BLaER1 treated with 17β-estradiol and CSF1 and Interleukin-3, amounts not matched to agents 10 nM and 100 nM (cell line): ENCODE measurements at regions not wholly inside any gene's neighbourhood (a gene's known extent, or its start where the extent isn't known, plus 50 kb on each side); places are given as distances from the start of the nearest gene placed in this dataset.

Experiments
- H3K27ac ChIP-seq, 11 experiments: shearing (Covaris generic); formaldehyde crosslinking; 2 replicates each; pipeline ENCODE4 v1.8.1; 2022
- H3K27me3 ChIP-seq, 11 experiments: shearing (Covaris generic); formaldehyde crosslinking; 2 replicates each; pipeline ENCODE4 v1.8.1; 2022
- H3K36me3 ChIP-seq, 11 experiments: shearing (Covaris generic); formaldehyde crosslinking; 2 replicates each; pipeline ENCODE4 v1.8.1; 2022
- H3K4me1 ChIP-seq, 10 experiments: shearing (Covaris generic); formaldehyde crosslinking; 2 replicates each; pipeline ENCODE4 v1.8.1; 2022
- H3K4me2 ChIP-seq, 11 experiments: shearing (Covaris generic); formaldehyde crosslinking; 2 replicates each; pipeline ENCODE4 v1.8.1; 2022
- H3K4me3 ChIP-seq, 10 experiments: shearing (Covaris generic); formaldehyde crosslinking; 2 replicates each; pipeline ENCODE4 v1.8.1; 2022
- H3K9ac ChIP-seq, 11 experiments: shearing (Covaris generic); formaldehyde crosslinking; 2 replicates each; pipeline ENCODE4 v1.8.1; 2022
- H3K9me3 ChIP-seq, 11 experiments: shearing (Covaris generic); formaldehyde crosslinking; replicated peaks in 1 of 11; 2 replicates each; pipeline ENCODE4 v1.8.1; 2022
- H4K20me1 ChIP-seq, 11 experiments: shearing (Covaris generic); formaldehyde crosslinking; 2 replicates each; pipeline ENCODE4 v1.8.1; 2022
- Cebpa-rat ChIP-seq, 11 experiments: shearing (Covaris generic); IDR thresholded peaks; 2 replicates each; pipeline ENCODE4 v1.8.1; 2022

GRCh38 chr13:72448082-72448481, 279.3 kb downstream of the MZT1 start:
- Histone ChIP-seq H4K20me1 (no peaks in the 10 kb centered on the region), H3K36me3 (no peaks in the 10 kb centered on the region; a peak in 1 of 22 replicates), H3K27me3 (no peaks in the 10 kb centered on the region), H3K27ac (no peak overlapping the region), H3K9me3 (peaks cover 12 to 25% (median 15%) of the 10 kb centered on the region in 11 experiments), H3K4me2 (no peak overlapping the region), H3K9ac (no peak overlapping the region), H3K4me3 (no peak overlapping the region), H3K4me1 (no peaks in the 10 kb centered on the region)
- no peak for TF ChIP-seq Cebpa-rat (IDR thresholded peaks at IDR 0.05)

GRCh38 chr13:72444999-72445398, 282.4 kb downstream of the MZT1 start:
- Histone ChIP-seq H3K27ac (no peak overlapping the region), H3K4me3 (no peak overlapping the region), H3K36me3 (no peaks in the 10 kb centered on the region; a peak in 1 of 22 replicates), H4K20me1 (no peaks in the 10 kb centered on the region), H3K9ac (no peak overlapping the region), H3K27me3 (no peaks in the 10 kb centered on the region), H3K4me1 (no peaks in the 10 kb centered on the region), H3K4me2 (no peak overlapping the region), H3K9me3 (peaks cover 12 to 25% (median 15%) of the 10 kb centered on the region in 11 experiments)
- TF ChIP-seq Cebpa-rat (IDR thresholded peaks at IDR 0.05): no peak

- no peaks in the 10 kb centered on the region for H3K9me3 ChIP-seq
- H4K20me1 ChIP-seq: no peaks in the 10 kb centered on the region
- peak overlapping the region in 2 of 11 experiments; percentile 42 to 46; a peak in 4 of 22 replicates for H3K27ac ChIP-seq
- H3K4me2 ChIP-seq: peak overlapping the region in 3 of 11 experiments; percentile 8 to 72 (median 60); a peak in 4 of 22 replicates
- peaks cover 0 to 20% (median 0%) of the 10 kb centered on the region in 10 experiments; a peak in 6 of 20 replicates for H3K4me1 ChIP-seq
- no peaks in the 10 kb centered on the region for H3K27me3 ChIP-seq
- no peak overlapping the region for H3K4me3 ChIP-seq
- peak overlapping the region in 2 of 11 experiments; percentile 17 to 25; a peak in 2 of 22 replicates for H3K9ac ChIP-seq
- no peak for TF ChIP-seq Cebpa-rat (IDR thresholded peaks at IDR 0.05)
- no peaks in the 10 kb centered on the region for H3K36me3 ChIP-seq
Observed at GRCh38 chr13:72437458-72437857, 290.0 kb downstream of the MZT1 start.

GRCh38 chr13:72435251-72435650, 292.2 kb downstream of the MZT1 start:
- Histone ChIP-seq H3K9me3 (no peaks in the 10 kb centered on the region), H3K4me1 (peaks cover 0 to 20% (median 0%) of the 10 kb centered on the region in 10 experiments; a peak in 6 of 20 replicates), H3K4me3 (no peak overlapping the region), H4K20me1 (no peaks in the 10 kb centered on the region), H3K9ac (no peak overlapping the region), H3K36me3 (no peaks in the 10 kb centered on the region), H3K27ac (no peak overlapping the region), H3K4me2 (no peak overlapping the region), H3K27me3 (no peaks in the 10 kb centered on the region)
- no peak for TF ChIP-seq Cebpa-rat (IDR thresholded peaks at IDR 0.05)

GRCh38 chr13:72431981-72432682, 295.3 kb downstream of the MZT1 start:
- Histone ChIP-seq H3K9me3 (no peaks in the 10 kb centered on the region), H3K27me3 (no peaks in the 10 kb centered on the region), H4K20me1 (no peaks in the 10 kb centered on the region), H3K4me1 (peaks cover 0 to 9% (median 0%) of the 10 kb centered on the region in 10 experiments; a peak in 5 of 20 replicates), H3K36me3 (no peaks in the 10 kb centered on the region), H3K9ac (no peak overlapping the region), H3K27ac (no peak overlapping the region), H3K4me2 (no peak overlapping the region), H3K4me3 (no peak overlapping the region)
- TF ChIP-seq Cebpa-rat (IDR thresholded peaks at IDR 0.05): no peak

- H3K36me3 ChIP-seq: no peaks in the 10 kb centered on the region
- no peak overlapping the region for H3K9ac ChIP-seq
- no peak overlapping the region for H3K27ac ChIP-seq
- no peak overlapping the region for H3K4me2 ChIP-seq
- no peaks in the 10 kb centered on the region for H4K20me1 ChIP-seq
- no peak overlapping the region for H3K4me3 ChIP-seq
- no peaks in the 10 kb centered on the region for H3K27me3 ChIP-seq
- no peaks in the 10 kb centered on the region for H3K4me1 ChIP-seq
- TF ChIP-seq Cebpa-rat (IDR thresholded peaks at IDR 0.05): no peak
- no peaks in the 10 kb centered on the region for H3K9me3 ChIP-seq
Observed at GRCh38 chr13:72430923-72431322, 296.5 kb downstream of the MZT1 start.

- Histone ChIP-seq H3K4me1 (no peaks in the 10 kb centered on the region), H3K36me3 (no peaks in the 10 kb centered on the region), H3K4me3 (no peak overlapping the region), H3K9ac (no peak overlapping the region), H3K9me3 (no peaks in the 10 kb centered on the region), H3K27ac (no peak overlapping the region), H3K27me3 (no peaks in the 10 kb centered on the region), H4K20me1 (no peaks in the 10 kb centered on the region), H3K4me2 (no peak overlapping the region)
- no peak for TF ChIP-seq Cebpa-rat (IDR thresholded peaks at IDR 0.05)
Observed at GRCh38 chr13:72427757-72428528, 299.5 kb downstream of the MZT1 start.

GRCh38 chr13:72424059-72424458, 303.4 kb downstream of the MZT1 start:
- H3K4me1 ChIP-seq: no peaks in the 10 kb centered on the region
- H3K4me3 ChIP-seq: no peak overlapping the region
- H3K4me2 ChIP-seq: no peak overlapping the region
- H4K20me1 ChIP-seq: no peaks in the 10 kb centered on the region
- no peaks in the 10 kb centered on the region for H3K36me3 ChIP-seq
- no peak overlapping the region for H3K9ac ChIP-seq
- H3K9me3 ChIP-seq: no peaks in the 10 kb centered on the region
- no peak for TF ChIP-seq Cebpa-rat (IDR thresholded peaks at IDR 0.05)
- H3K27me3 ChIP-seq: no peaks in the 10 kb centered on the region
- no peak overlapping the region for H3K27ac ChIP-seq

- Histone ChIP-seq H3K4me3 (no peak overlapping the region), H3K27me3 (no peaks in the 10 kb centered on the region), H3K36me3 (no peaks in the 10 kb centered on the region), H3K27ac (no peak overlapping the region), H4K20me1 (no peaks in the 10 kb centered on the region), H3K9me3 (no peaks in the 10 kb centered on the region), H3K9ac (no peak overlapping the region), H3K4me2 (no peak overlapping the region), H3K4me1 (no peaks in the 10 kb centered on the region)
- TF ChIP-seq Cebpa-rat (IDR thresholded peaks at IDR 0.05): no peak
Observed at GRCh38 chr13:72415817-72416216, 311.6 kb downstream of the MZT1 start.
